ENCODE measurements at regions not wholly inside any gene's neighbourhood (a gene's known extent, or its start where the extent isn't known, plus 50 kb on each side); places are given as distances from the start of the nearest gene placed in this dataset.

- DNase-seq: no peak
- 90 to 95% (median 94%) methylated on average over 2 of the region's 2 CpGs for WGBS, 4 donors
- TF ChIP-seq POLR2A (IDR thresholded peaks at IDR 0.05): no peak
- H3K4me1 ChIP-seq: no peaks in the 10 kb centered on the region
- intact Hi-C loops (cut with DNase I): no loop called here
- no peaks in the 10 kb centered on the region for H3K36me3 ChIP-seq
- H3K27ac ChIP-seq: no peak overlapping the region
- no peaks in the 10 kb centered on the region for H3K9me3 ChIP-seq
- H3K4me3 ChIP-seq: no peak overlapping the region
- ATAC-seq: no peak
- H3K27me3 ChIP-seq: no peaks in the 10 kb centered on the region
Measured at GRCh38 chr18:30489890-30490643, 552.5 kb downstream of the DSC3 start.

GRCh38 chr18:30487962-30488361 is 554.6 kb downstream of the DSC3 start:
- Histone ChIP-seq H3K27ac (no peak overlapping the region), H3K9me3 (no peaks in the 10 kb centered on the region), H3K36me3 (no peaks in the 10 kb centered on the region), H3K27me3 (no peaks in the 10 kb centered on the region), H3K4me1 (no peaks in the 10 kb centered on the region), H3K4me3 (no peak overlapping the region)
- TF ChIP-seq CTCF (IDR thresholded peaks at IDR 0.05) (no peak), POLR2A (IDR thresholded peaks at IDR 0.05) (no peak)
- ATAC-seq (no peak), DNase-seq (no peak)
- intact Hi-C loops (cut with DNase I): no loop called here
- 82 to 90% (median 87%) methylated on average over 2 of the region's 2 CpGs for WGBS, 4 donors

GRCh38 chr18:30486856-30487255 is 555.7 kb downstream of the DSC3 start:
- Histone ChIP-seq H3K4me1 (no peaks in the 10 kb centered on the region), H3K27ac (no peak overlapping the region), H3K9me3 (no peaks in the 10 kb centered on the region), H3K36me3 (no peaks in the 10 kb centered on the region), H3K4me3 (no peak overlapping the region), H3K27me3 (no peaks in the 10 kb centered on the region)
- DNase-seq (no peak), ATAC-seq (no peak)
- TF ChIP-seq POLR2A (IDR thresholded peaks at IDR 0.05) (no peak), CTCF (IDR thresholded peaks at IDR 0.05) (no peak)
- 57 to 78% (median 66%) methylated on average over 1 of the region's 1 CpG for WGBS, 4 donors
- intact Hi-C loops (cut with DNase I): no loop called here

GRCh38 chr18:30485078-30485477 is 557.5 kb downstream of the DSC3 start:
- 74 to 84% (median 79%) methylated on average over 2 of the region's 2 CpGs for WGBS, 4 donors
- Histone ChIP-seq H3K27me3 (no peaks in the 10 kb centered on the region), H3K9me3 (no peaks in the 10 kb centered on the region), H3K4me3 (no peak overlapping the region), H3K36me3 (no peaks in the 10 kb centered on the region), H3K27ac (no peak overlapping the region), H3K4me1 (no peaks in the 10 kb centered on the region)
- intact Hi-C loops (cut with DNase I): no loop called here
- TF ChIP-seq CTCF (IDR thresholded peaks at IDR 0.05) (no peak), POLR2A (IDR thresholded peaks at IDR 0.05) (no peak)
- DNase-seq (no peak), ATAC-seq (no peak)

- H3K27ac ChIP-seq: no peak overlapping the region
- no peaks in the 10 kb centered on the region for H3K36me3 ChIP-seq
- H3K4me1 ChIP-seq: no peaks in the 10 kb centered on the region
- H3K9me3 ChIP-seq: no peaks in the 10 kb centered on the region
- ATAC-seq: no peak
- WGBS, 4 donors: 81 to 86% (median 83%) methylated on average over 8 of the region's 8 CpGs
- H3K27me3 ChIP-seq: no peaks in the 10 kb centered on the region
- H3K4me3 ChIP-seq: no peak overlapping the region
- DNase-seq: no peak
- intact Hi-C loops (cut with DNase I): no loop called here
- TF ChIP-seq POLR2A (IDR thresholded peaks at IDR 0.05): no peak
- no peak for TF ChIP-seq CTCF (IDR thresholded peaks at IDR 0.05)
Measured at GRCh38 chr18:30481871-30482270, 560.7 kb downstream of the DSC3 start.

All from heart left ventricle (tissue), 16 donors.